ENCODE measurements at regions not wholly inside any gene's neighbourhood (a gene's known extent, or its start where the extent isn't known, plus 50 kb on each side); places are given as distances from the start of the nearest gene placed in this dataset.
"Not testable (repeated sequence)": the region's sequence is repeated elsewhere in the genome, so short reads cannot be mapped to it uniquely, and the experiment has no call there.

- no peak for DNase-seq
These were observed 319.4 kb upstream of the NCKAP5 start for GRCh38 chr2:133887676-133888040.

- DNase-seq: no peak
These were observed 319.8 kb upstream of the NCKAP5 start for GRCh38 chr2:133888107-133888506.

- no peak for DNase-seq
These were observed 320.5 kb upstream of the NCKAP5 start for GRCh38 chr2:133888621-133889219.

GRCh38 chr2:133892352-133892913, 324.2 kb upstream of the NCKAP5 start:
- no peak for DNase-seq

GRCh38 chr2:133894429-133894828, 326.2 kb upstream of the NCKAP5 start:
- DNase-seq: no peak

GRCh38 chr2:133897838-133898237, 329.6 kb upstream of the NCKAP5 start:
- DNase-seq: not testable (repeated sequence)

- DNase-seq: no peak
These were observed 332.6 kb upstream of the NCKAP5 start for GRCh38 chr2:133900909-133901308.

- DNase-seq: no peak
These were observed 338.1 kb upstream of the NCKAP5 start for GRCh38 chr2:133906396-133906795.

- no peak for DNase-seq
These were observed 338.7 kb upstream of the NCKAP5 start for GRCh38 chr2:133906926-133907325.

- DNase-seq: no peak
These were observed 339.9 kb upstream of the NCKAP5 start for GRCh38 chr2:133908171-133908570.

- DNase-seq: no peak
These were observed 335.7 kb upstream of the MGAT5 start for GRCh38 chr2:133918141-133918540.

GRCh38 chr2:133919285-133919684, 334.6 kb upstream of the MGAT5 start:
- DNase-seq: no peak

GRCh38 chr2:133927894-133928293, 326.0 kb upstream of the MGAT5 start:
- DNase-seq: no peak

GRCh38 chr2:133936096-133936495, 317.8 kb upstream of the MGAT5 start:
- no peak for DNase-seq

- no peak for DNase-seq
These were observed 317.3 kb upstream of the MGAT5 start for GRCh38 chr2:133936601-133937000.

GRCh38 chr2:133937669-133938068, 316.2 kb upstream of the MGAT5 start:
- no peak for DNase-seq

GRCh38 chr2:133940134-133940533, 313.7 kb upstream of the MGAT5 start:
- no peak for DNase-seq

GRCh38 chr2:133941666-133942065, 312.2 kb upstream of the MGAT5 start:
- DNase-seq: no peak

- DNase-seq: no peak
These were observed 311.5 kb upstream of the MGAT5 start for GRCh38 chr2:133942398-133942797.

- DNase-seq: no peak
These were observed 310.8 kb upstream of the MGAT5 start for GRCh38 chr2:133943108-133943507.

GRCh38 chr2:133945089-133945488, 308.8 kb upstream of the MGAT5 start:
- DNase-seq: no peak

- DNase-seq: no peak
These were observed 306.8 kb upstream of the MGAT5 start for GRCh38 chr2:133947057-133947456.

- no peak for DNase-seq
These were observed 305.1 kb upstream of the MGAT5 start for GRCh38 chr2:133948610-133949290.

GRCh38 chr2:133949595-133949994, 304.3 kb upstream of the MGAT5 start:
- DNase-seq: no peak

- DNase-seq: no peak
These were observed 302.7 kb upstream of the MGAT5 start for GRCh38 chr2:133951209-133951608.
